PFSK-1 (cell line): ENCODE measurements at regions not wholly inside any gene's neighbourhood (a gene's known extent, or its start where the extent isn't known, plus 50 kb on each side); places are given as distances from the start of the nearest gene placed in this dataset.

Source experiments
- FOXP2 ChIP-seq: optimal IDR thresholded peaks from 2 replicates; pipeline ENCODE3; 2011; ENCODE audit warnings: borderline replicate concordance, control low read depth, inconsistent platforms; ENCODE audit not compliant: insufficient read depth; ENCODE audit errors: extremely low read length, extremely low read depth
- POLR2AphosphoS5 ChIP-seq: IDR thresholded peaks from 2 replicates; pipeline ENCODE4 v1.6.1; 2012; ENCODE audit warnings: low read depth, mild to moderate bottlenecking, control low read depth, low read length, moderate library complexity
- SIN3A ChIP-seq: IDR thresholded peaks from 2 replicates; pipeline ENCODE4 v1.6.1; 2012; ENCODE audit warnings: mild to moderate bottlenecking, low read length, moderate library complexity, borderline replicate concordance; ENCODE audit not compliant: insufficient read depth
- TAF1 ChIP-seq: IDR thresholded peaks from 2 replicates; pipeline ENCODE4 v1.6.1; 2012; ENCODE audit warnings: low read length, control low read depth, borderline replicate concordance; ENCODE audit not compliant: insufficient read depth
- TF ChIP-seq, protein P1 (sequence below), 2 experiments: IDR thresholded peaks; 2 replicates each; pipeline versions ENCODE4 v1.6.1 to v1.8.0; 2011 to 2012; ENCODE audit warnings: low read depth in 2 of 2, low read length in 2 of 2, control low read depth in 1 of 2, inconsistent platforms in 1 of 2, mild to moderate bottlenecking in 1 of 2, moderate library complexity in 1 of 2; ENCODE audit not compliant: insufficient read depth in 1 of 2

DNA sequence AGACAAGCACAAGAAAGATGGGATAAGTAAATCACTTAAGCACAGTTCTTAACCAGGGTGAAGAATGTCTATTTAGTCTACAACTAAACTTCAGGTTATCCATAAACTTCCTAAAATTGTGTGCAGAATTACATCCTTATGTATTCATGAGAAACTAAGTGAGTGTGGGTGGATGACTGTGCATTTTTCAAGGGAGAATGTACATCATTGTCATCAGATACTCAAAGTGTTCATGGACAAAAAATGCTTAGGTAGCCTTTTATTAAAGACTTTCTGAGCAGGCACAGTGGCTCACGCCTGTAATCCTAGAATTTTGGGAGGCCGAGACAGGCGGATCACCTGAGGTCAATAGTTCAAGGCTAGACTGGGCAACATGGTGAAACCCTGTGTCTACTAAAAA, 2023.8 kb downstream of the LRRC4C start:
- TF ChIP-seq, protein P1, sequence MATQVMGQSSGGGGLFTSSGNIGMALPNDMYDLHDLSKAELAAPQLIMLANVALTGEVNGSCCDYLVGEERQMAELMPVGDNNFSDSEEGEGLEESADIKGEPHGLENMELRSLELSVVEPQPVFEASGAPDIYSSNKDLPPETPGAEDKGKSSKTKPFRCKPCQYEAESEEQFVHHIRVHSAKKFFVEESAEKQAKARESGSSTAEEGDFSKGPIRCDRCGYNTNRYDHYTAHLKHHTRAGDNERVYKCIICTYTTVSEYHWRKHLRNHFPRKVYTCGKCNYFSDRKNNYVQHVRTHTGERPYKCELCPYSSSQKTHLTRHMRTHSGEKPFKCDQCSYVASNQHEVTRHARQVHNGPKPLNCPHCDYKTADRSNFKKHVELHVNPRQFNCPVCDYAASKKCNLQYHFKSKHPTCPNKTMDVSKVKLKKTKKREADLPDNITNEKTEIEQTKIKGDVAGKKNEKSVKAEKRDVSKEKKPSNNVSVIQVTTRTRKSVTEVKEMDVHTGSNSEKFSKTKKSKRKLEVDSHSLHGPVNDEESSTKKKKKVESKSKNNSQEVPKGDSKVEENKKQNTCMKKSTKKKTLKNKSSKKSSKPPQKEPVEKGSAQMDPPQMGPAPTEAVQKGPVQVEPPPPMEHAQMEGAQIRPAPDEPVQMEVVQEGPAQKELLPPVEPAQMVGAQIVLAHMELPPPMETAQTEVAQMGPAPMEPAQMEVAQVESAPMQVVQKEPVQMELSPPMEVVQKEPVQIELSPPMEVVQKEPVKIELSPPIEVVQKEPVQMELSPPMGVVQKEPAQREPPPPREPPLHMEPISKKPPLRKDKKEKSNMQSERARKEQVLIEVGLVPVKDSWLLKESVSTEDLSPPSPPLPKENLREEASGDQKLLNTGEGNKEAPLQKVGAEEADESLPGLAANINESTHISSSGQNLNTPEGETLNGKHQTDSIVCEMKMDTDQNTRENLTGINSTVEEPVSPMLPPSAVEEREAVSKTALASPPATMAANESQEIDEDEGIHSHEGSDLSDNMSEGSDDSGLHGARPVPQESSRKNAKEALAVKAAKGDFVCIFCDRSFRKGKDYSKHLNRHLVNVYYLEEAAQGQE (IDR thresholded peaks at IDR 0.05; ENCODE audit: insufficient read depth in 1 of 2, low read depth in 2 of 2, low read length in 2 of 2): no peak
- TF ChIP-seq TAF1: no peak
- no peak for TF ChIP-seq SIN3A
- TF ChIP-seq FOXP2: no peak
- no peak for TF ChIP-seq POLR2AphosphoS5

DNA sequence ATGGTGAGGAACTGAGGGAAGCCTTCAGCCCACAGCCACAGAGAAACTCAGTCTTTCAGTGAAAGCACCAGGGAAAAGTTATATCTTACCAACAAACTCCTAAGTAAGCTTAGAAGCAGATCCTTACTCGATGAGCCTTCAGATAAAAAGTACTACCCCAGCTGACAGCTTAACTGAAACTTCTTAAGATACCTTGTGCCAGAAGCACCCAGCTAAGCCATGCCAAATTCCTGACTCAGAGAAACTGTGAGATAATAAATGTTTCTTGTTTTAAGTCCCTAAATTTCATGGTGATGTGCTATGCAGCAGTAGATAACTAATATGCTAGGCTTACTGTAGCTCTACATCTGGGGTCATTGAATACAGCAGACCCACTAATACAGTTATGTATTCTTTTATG, 2025.0 kb downstream of the LRRC4C start:
- TF ChIP-seq TAF1 (no peak), POLR2AphosphoS5 (no peak), SIN3A (no peak), FOXP2 (no peak)
- TF ChIP-seq, protein P1 (IDR thresholded peaks at IDR 0.05; ENCODE audit: insufficient read depth in 1 of 2, low read depth in 2 of 2, low read length in 2 of 2): no peak

DNA sequence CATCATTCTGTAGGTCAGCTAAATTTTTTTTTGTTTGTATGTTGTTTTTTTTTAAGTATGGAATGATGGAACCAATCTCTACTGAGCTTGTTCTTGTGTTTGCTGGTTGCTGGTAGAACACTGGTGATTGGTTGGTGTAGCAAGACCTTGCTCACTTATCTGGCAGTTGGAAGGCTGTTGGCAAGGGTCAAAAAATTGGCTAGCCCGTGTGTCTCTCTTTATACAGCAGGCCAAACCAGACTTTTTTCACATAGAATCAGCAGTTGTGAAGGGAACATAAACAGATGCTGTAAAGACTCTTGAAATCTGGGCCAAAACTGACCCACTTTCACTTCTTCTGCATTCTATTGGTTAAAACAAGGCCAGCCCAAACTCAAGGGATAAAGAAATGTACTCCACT, 2026.5 kb downstream of the LRRC4C start:
- TF ChIP-seq, protein P1 (IDR thresholded peaks at IDR 0.05; ENCODE audit: insufficient read depth in 1 of 2, low read depth in 2 of 2, low read length in 2 of 2): no peak
- TF ChIP-seq SIN3A: no peak
- no peak for TF ChIP-seq FOXP2
- TF ChIP-seq TAF1: no peak
- no peak for TF ChIP-seq POLR2AphosphoS5

DNA sequence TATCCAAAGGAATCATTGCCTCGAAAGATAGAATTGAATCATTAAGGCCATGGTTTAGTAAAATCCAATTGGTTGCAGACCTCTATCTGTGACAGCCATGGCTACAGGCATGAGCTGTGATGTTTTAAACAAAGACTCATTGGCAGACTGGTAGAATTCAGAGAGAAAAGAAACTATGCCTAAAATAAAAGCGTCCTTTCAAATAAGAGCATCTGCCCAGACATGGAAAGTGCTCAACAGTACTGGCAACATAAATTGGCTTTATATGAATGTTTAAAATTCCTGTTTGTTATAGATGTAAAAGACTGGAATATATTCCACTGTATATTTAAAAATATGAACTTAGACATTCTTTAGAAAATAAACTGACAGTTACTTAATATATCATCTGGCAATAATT, 2034.2 kb downstream of the LRRC4C start:
- TF ChIP-seq, protein P1 (IDR thresholded peaks at IDR 0.05; ENCODE audit: insufficient read depth in 1 of 2, low read depth in 2 of 2, low read length in 2 of 2): no peak
- no peak for TF ChIP-seq POLR2AphosphoS5
- TF ChIP-seq TAF1: no peak
- no peak for TF ChIP-seq SIN3A
- TF ChIP-seq FOXP2: no peak

DNA sequence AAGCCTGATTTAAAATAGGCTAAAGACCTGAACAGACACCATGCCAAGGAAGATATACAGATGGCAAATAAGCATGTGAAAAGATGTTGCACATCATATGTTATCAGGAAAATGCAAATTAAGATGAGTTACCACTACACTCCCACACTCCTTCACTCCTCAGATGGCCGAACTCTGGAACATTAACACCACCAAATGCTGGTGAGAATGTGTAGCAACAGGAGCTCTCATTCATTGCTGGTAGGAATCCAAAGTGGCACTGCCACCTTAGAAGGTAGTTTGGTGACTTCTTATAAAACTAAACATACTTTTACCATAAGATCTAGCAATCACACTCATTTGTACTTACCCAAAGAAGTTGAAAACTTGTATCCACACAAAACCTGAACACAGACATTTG, 2047.3 kb downstream of the LRRC4C start:
- TF ChIP-seq TAF1 (no peak), FOXP2 (no peak), POLR2AphosphoS5 (no peak), SIN3A (no peak)
- TF ChIP-seq, protein P1 (IDR thresholded peaks at IDR 0.05; ENCODE audit: insufficient read depth in 1 of 2, low read depth in 2 of 2, low read length in 2 of 2): no peak
